Right atrium auricular region (tissue), 2 donors: ENCODE measurements at regions not wholly inside any gene's neighbourhood (a gene's known extent, or its start where the extent isn't known, plus 50 kb on each side); places are given as distances from the start of the nearest gene placed in this dataset.

ENCODE experiments used
- DNase-seq: peaks from one replicate; pipeline ENCODE4 v3.0.0-alpha.2; 2019; ENCODE audit warnings: low spot score
- H3K27ac ChIP-seq, 2 donors: fragments of 200-600 bp; sonication (generic); 1 replicate in 1 of 2; 2 replicates in 1 of 2; pipeline ENCODE4 v1.5.1; 2016 to 2019
- H3K27me3 ChIP-seq, 2 donors: fragments of 200-600 bp; sonication (generic); one replicate each; pipeline versions ENCODE4 v1.5.1 to v1.6.0; 2017 to 2019
- H3K36me3 ChIP-seq: fragments of 200-600 bp; sonication (generic); one replicate; pipeline ENCODE4 v1.5.1; 2016
- H3K4me1 ChIP-seq, 2 donors: fragments of 200-600 bp; sonication (generic); one replicate each; pipeline versions ENCODE4 v1.5.1 to v1.6.0; 2017 to 2019
- H3K4me3 ChIP-seq, 2 donors: fragments of 200-600 bp; sonication (generic); 1 replicate in 1 of 2; 2 replicates in 1 of 2; pipeline ENCODE4 v1.5.1; 2017 to 2019; ENCODE audit warnings: mild to moderate bottlenecking in 1 of 2, moderate library complexity in 1 of 2
- H3K9me3 ChIP-seq, 2 donors: fragments of 200-600 bp; sonication (generic); one replicate each; pipeline ENCODE4 v1.5.1; 2019
- TF ChIP-seq, protein P1 (sequence below), 2 donors: fragments of 200-600 bp; sonication (generic); IDR thresholded peaks; one replicate each; pipeline ENCODE4 v1.5.1; 2019; ENCODE audit warnings: antibody characterized with exemption in 2 of 2

DNA sequence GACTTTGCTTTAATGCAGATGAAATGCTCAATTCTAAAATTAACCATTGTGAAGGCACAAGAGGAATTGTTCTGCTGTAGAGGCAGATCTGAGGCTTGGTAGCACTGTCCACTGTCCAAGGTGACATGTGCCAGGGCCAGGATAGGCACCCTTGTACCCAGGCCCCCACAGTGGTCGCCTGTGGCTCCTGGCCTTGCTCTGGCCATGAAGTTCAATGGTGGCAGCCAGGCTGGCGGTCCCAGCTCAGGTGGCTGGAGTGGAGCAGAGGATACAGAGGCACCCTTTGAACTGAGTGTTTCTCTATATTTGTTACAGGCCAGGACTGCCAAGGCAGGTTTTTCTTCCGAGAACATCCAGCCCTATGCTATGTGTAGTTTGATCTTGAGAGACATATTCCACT lies 102.6 kb downstream of the PTGS2 start:
- no peaks in the 10 kb centered on the region for H3K27me3 ChIP-seq
- no peak for DNase-seq
- H3K9me3 ChIP-seq, result no peaks in the 10 kb centered on the region
- TF ChIP-seq, protein P1, sequence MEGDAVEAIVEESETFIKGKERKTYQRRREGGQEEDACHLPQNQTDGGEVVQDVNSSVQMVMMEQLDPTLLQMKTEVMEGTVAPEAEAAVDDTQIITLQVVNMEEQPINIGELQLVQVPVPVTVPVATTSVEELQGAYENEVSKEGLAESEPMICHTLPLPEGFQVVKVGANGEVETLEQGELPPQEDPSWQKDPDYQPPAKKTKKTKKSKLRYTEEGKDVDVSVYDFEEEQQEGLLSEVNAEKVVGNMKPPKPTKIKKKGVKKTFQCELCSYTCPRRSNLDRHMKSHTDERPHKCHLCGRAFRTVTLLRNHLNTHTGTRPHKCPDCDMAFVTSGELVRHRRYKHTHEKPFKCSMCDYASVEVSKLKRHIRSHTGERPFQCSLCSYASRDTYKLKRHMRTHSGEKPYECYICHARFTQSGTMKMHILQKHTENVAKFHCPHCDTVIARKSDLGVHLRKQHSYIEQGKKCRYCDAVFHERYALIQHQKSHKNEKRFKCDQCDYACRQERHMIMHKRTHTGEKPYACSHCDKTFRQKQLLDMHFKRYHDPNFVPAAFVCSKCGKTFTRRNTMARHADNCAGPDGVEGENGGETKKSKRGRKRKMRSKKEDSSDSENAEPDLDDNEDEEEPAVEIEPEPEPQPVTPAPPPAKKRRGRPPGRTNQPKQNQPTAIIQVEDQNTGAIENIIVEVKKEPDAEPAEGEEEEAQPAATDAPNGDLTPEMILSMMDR (IDR thresholded peaks at IDR 0.05), result no peak
- no peak overlapping the region for H3K4me3 ChIP-seq
- no peak overlapping the region for H3K27ac ChIP-seq
- no peaks in the 10 kb centered on the region for H3K4me1 ChIP-seq
- no peaks in the 10 kb centered on the region for H3K36me3 ChIP-seq

DNA sequence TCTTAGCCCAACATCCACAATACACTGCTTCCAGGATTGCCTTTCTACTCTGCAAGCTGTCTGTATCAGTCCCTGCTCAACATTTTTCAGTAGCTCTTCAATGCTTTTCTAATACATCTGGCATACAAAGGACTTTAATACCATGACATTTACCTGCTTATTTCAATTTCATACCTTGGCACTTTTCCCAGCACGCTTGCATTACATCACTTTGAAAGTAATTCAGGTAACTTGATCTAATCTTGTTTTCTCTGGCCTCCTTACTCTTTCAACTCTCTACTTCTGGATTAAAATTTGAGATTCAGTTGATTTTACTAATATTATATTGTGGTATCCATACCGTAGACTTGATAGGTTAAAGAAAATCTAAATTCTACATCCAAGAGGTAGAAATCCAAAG lies 103.0 kb downstream of the PTGS2 start:
- no peaks in the 10 kb centered on the region for H3K36me3 ChIP-seq
- H3K4me1 ChIP-seq, result no peaks in the 10 kb centered on the region
- TF ChIP-seq, protein P1 (IDR thresholded peaks at IDR 0.05), result no peak
- H3K4me3 ChIP-seq, result no peak overlapping the region
- no peaks in the 10 kb centered on the region for H3K27me3 ChIP-seq
- no peaks in the 10 kb centered on the region for H3K9me3 ChIP-seq
- no peak for DNase-seq
- no peak overlapping the region for H3K27ac ChIP-seq

DNA sequence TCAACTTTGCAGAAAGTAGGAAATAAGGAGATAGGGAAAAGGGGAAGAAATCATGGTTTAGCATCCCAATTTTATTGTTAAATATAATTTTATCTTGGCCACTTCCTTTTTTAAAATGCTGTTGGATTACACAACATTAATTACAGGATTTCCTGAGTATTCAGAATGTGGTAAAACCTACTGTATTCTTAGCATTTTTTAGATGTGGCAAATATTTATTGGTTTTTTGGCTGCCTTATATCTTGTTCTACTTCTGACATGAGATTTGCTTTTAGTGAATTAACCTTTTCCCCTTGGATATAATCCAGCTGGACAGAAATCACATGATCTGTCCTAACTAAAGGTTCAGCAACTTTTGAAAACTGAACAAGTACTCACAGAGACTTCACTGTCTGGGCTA lies 104.9 kb downstream of the PTGS2 start:
- TF ChIP-seq, protein P1 (IDR thresholded peaks at IDR 0.05), result no peak
- Histone ChIP-seq H3K27me3 (no peaks in the 10 kb centered on the region), H3K4me3 (no peak overlapping the region), H3K9me3 (no peaks in the 10 kb centered on the region), H3K36me3 (no peaks in the 10 kb centered on the region), H3K4me1 (no peaks in the 10 kb centered on the region), H3K27ac (no peak overlapping the region)
- no peak for DNase-seq

DNA sequence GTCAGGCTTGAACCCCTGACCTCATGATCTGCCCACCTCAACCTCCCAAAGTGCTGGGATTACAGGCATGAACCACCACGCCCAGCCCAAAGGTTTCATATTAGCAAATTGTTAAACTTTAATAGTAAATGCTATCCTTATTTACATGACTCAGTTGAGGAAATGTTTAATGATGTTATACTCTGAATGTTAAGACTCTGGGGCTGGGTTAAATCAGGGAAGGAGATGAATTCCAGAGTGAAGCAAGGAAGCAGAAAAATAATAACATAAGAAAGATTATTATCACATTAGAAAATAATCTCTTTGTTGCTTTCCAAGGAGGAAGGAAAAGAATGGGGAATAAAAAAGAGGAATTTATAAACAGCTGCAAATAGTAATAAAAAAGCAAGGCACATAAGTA lies 105.3 kb downstream of the PTGS2 start:
- Histone ChIP-seq H3K4me3 (no peak overlapping the region), H3K9me3 (no peaks in the 10 kb centered on the region), H3K4me1 (no peaks in the 10 kb centered on the region), H3K27me3 (no peaks in the 10 kb centered on the region), H3K36me3 (no peaks in the 10 kb centered on the region), H3K27ac (no peak overlapping the region)
- TF ChIP-seq, protein P1 (IDR thresholded peaks at IDR 0.05), result no peak
- no peak for DNase-seq

DNA sequence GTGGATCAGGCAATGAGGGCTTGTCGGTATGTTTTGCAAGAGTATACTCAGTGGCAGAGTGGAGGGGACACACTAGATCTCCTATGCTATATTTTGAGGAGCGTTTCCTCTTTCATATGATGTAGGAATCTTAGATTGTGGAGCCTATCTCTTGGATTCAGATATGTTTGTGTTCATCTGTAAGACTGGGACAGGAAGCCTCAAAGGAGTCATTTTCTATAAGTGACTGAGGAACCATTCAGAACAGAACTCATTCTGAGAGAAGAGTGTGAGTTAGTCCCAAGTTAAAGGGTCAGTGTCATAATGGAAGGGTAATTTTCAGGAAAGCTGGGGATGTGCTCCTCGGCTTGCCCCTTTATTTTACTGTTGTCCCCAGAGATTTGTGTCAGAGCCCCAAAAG lies 107.7 kb downstream of the PTGS2 start:
- TF ChIP-seq, protein P1 (IDR thresholded peaks at IDR 0.05), result no peak

DNA sequence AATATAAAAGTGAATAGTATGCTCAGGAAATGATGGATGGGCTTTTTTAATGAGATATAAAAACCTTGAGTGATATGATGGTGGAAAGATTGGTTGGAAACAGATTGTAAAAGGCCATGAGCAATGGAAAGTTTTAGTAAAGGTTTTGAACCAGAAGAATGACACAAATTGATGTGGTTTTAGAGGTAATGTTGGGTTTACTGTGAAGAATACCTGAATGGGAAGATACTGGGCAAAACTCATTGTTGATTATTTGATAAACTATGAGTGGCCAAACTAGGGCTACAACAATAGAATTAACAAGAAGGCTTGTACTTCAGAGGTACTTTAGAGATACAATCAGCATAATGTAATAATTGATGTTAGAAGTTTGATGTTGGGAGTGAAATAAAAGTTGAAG lies 108.5 kb downstream of the PTGS2 start:
- DNase-seq, result no peak
- Histone ChIP-seq H3K36me3 (no peaks in the 10 kb centered on the region), H3K9me3 (no peaks in the 10 kb centered on the region), H3K4me3 (no peak overlapping the region), H3K27ac (no peak overlapping the region), H3K4me1 (no peaks in the 10 kb centered on the region), H3K27me3 (no peaks in the 10 kb centered on the region)
- TF ChIP-seq, protein P1 (IDR thresholded peaks at IDR 0.05), result no peak

More for the DNA sequence above, 107.7 kb downstream of the PTGS2 start:
- no peak for DNase-seq
- Histone ChIP-seq H3K4me1 (no peaks in the 10 kb centered on the region), H3K27me3 (no peaks in the 10 kb centered on the region), H3K4me3 (no peak overlapping the region), H3K36me3 (no peaks in the 10 kb centered on the region), H3K9me3 (no peaks in the 10 kb centered on the region), H3K27ac (no peak overlapping the region)
